ENCODE measurements at regions not wholly inside any gene's neighbourhood (a gene's known extent, or its start where the extent isn't known, plus 50 kb on each side); places are given as distances from the start of the nearest gene placed in this dataset.

DNA sequence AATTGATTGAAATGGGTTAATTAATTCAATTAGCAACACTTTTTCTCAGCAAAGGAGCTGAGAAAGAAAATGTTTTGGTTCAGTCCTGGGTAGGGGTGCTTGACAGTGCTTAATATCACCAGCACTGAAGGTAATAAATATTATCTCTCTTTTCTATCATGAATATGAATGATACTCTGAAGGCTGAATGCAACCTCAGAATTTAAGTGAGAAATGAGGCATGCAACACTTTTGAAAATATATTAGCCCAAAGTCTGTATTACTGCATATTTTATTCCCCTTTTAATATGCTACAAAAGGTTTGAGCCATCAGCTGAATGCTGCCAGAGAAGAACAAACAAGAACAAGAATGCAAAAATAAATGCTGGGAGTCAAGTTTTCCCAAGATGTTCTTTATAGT lies 52.0 kb upstream of the SAMSN1 start:
- Histone ChIP-seq H3K36me3 (ENCODE audit: control insufficient read depth in 2 of 2, insufficient read depth in 1 of 2, low read length in 2 of 2) (no peaks in the 10 kb centered on the region), H3K4me3 (ENCODE audit: low read depth, low read length) (no peak overlapping the region), H3K27ac (ENCODE audit: extremely low read depth, low read depth, low read length) (no peak overlapping the region), H3K9me3 (ENCODE audit: control insufficient read depth, insufficient read depth, low read depth, low read length) (no peaks in the 10 kb centered on the region), H3K4me1 (ENCODE audit: control insufficient read depth, insufficient read depth, low read length) (no peaks in the 10 kb centered on the region)
- POLR2A ChIA-PET = no interaction called here
- no peak for TF ChIP-seq ZFP3 (tag by site-specific recombination; IDR thresholded peaks at IDR 0.05; ENCODE audit: low read depth)
- TF ChIP-seq GFI1B (tag by site-specific recombination; IDR thresholded peaks at IDR 0.05) = no peak
- no peak for TF ChIP-seq GLI2 (tag by site-specific recombination; IDR thresholded peaks at IDR 0.05; ENCODE audit: borderline replicate concordance, low read depth)
- TF ChIP-seq, protein P1, sequence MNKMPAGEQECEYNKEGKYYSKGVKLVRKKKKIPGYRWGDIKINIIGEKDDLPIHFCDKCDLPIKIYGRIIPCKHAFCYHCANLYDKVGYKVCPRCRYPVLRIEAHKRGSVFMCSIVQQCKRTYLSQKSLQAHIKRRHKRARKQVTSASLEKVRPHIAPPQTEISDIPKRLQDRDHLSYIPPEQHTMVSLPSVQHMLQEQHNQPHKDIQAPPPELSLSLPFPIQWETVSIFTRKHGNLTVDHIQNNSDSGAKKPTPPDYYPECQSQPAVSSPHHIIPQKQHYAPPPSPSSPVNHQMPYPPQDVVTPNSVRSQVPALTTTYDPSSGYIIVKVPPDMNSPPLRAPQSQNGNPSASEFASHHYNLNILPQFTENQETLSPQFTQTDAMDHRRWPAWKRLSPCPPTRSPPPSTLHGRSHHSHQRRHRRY (tag by site-specific recombination; IDR thresholded peaks at IDR 0.05) = no peak
- no peak for TF ChIP-seq ZNF747 (tag by site-specific recombination; IDR thresholded peaks at IDR 0.05)
- TF ChIP-seq ZNF549 (tag by site-specific recombination; IDR thresholded peaks at IDR 0.05) = no peak
- TF ChIP-seq ZNF354C (tag by site-specific recombination; IDR thresholded peaks at IDR 0.05; ENCODE audit: borderline replicate concordance, low read depth) = no peak
- TF ChIP-seq, protein P2, sequence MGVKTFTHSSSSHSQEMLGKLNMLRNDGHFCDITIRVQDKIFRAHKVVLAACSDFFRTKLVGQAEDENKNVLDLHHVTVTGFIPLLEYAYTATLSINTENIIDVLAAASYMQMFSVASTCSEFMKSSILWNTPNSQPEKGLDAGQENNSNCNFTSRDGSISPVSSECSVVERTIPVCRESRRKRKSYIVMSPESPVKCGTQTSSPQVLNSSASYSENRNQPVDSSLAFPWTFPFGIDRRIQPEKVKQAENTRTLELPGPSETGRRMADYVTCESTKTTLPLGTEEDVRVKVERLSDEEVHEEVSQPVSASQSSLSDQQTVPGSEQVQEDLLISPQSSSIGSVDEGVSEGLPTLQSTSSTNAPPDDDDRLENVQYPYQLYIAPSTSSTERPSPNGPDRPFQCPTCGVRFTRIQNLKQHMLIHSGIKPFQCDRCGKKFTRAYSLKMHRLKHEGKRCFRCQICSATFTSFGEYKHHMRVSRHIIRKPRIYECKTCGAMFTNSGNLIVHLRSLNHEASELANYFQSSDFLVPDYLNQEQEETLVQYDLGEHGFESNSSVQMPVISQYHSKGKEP (tag by site-specific recombination; IDR thresholded peaks at IDR 0.05) = no peak
- TF ChIP-seq, protein P3, sequence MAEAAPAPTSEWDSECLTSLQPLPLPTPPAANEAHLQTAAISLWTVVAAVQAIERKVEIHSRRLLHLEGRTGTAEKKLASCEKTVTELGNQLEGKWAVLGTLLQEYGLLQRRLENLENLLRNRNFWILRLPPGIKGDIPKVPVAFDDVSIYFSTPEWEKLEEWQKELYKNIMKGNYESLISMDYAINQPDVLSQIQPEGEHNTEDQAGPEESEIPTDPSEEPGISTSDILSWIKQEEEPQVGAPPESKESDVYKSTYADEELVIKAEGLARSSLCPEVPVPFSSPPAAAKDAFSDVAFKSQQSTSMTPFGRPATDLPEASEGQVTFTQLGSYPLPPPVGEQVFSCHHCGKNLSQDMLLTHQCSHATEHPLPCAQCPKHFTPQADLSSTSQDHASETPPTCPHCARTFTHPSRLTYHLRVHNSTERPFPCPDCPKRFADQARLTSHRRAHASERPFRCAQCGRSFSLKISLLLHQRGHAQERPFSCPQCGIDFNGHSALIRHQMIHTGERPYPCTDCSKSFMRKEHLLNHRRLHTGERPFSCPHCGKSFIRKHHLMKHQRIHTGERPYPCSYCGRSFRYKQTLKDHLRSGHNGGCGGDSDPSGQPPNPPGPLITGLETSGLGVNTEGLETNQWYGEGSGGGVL (tag by site-specific recombination; IDR thresholded peaks at IDR 0.05) = no peak
- TF ChIP-seq ZNF560 (tag by site-specific recombination; IDR thresholded peaks at IDR 0.05; ENCODE audit: borderline replicate concordance) = no peak
- TF ChIP-seq ZFHX2 (tag by site-specific recombination; conservative IDR thresholded peaks at IDR 0.05) = no peak
- no peak for TF ChIP-seq ZNF473 (tag by site-specific recombination; IDR thresholded peaks at IDR 0.05)
- no peak for TF ChIP-seq ZNF677 (tag by site-specific recombination; IDR thresholded peaks at IDR 0.05)
- TF ChIP-seq, protein P4, sequence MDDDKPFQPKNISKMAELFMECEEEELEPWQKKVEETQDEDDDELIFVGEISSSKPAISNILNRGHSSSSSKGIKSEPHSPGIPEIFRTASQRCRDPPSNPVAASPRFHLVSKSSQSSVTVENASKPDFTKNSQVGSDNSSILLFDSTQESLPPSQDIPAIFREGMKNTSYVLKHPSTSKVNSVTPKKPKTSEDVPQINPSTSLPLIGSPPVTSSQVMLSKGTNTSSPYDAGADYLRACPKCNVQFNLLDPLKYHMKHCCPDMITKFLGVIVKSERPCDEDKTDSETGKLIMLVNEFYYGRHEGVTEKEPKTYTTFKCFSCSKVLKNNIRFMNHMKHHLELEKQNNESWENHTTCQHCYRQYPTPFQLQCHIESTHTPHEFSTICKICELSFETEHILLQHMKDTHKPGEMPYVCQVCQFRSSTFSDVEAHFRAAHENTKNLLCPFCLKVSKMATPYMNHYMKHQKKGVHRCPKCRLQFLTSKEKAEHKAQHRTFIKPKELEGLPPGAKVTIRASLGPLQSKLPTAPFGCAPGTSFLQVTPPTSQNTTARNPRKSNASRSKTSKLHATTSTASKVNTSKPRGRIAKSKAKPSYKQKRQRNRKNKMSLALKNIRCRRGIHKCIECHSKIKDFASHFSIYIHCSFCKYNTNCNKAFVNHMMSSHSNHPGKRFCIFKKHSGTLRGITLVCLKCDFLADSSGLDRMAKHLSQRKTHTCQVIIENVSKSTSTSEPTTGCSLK (tag by site-specific recombination; IDR thresholded peaks at IDR 0.05) = no peak
- TF ChIP-seq ZNF785 (tag by site-specific recombination; IDR thresholded peaks at IDR 0.05) = no peak
- TF ChIP-seq ZNF274 (IDR thresholded peaks at IDR 0.05; ENCODE audit: low read length) = no peak
- no peak for TF ChIP-seq ZNF274 (tag by site-specific recombination; IDR thresholded peaks at IDR 0.05; ENCODE audit: borderline replicate concordance)
- TF ChIP-seq, protein P5, sequence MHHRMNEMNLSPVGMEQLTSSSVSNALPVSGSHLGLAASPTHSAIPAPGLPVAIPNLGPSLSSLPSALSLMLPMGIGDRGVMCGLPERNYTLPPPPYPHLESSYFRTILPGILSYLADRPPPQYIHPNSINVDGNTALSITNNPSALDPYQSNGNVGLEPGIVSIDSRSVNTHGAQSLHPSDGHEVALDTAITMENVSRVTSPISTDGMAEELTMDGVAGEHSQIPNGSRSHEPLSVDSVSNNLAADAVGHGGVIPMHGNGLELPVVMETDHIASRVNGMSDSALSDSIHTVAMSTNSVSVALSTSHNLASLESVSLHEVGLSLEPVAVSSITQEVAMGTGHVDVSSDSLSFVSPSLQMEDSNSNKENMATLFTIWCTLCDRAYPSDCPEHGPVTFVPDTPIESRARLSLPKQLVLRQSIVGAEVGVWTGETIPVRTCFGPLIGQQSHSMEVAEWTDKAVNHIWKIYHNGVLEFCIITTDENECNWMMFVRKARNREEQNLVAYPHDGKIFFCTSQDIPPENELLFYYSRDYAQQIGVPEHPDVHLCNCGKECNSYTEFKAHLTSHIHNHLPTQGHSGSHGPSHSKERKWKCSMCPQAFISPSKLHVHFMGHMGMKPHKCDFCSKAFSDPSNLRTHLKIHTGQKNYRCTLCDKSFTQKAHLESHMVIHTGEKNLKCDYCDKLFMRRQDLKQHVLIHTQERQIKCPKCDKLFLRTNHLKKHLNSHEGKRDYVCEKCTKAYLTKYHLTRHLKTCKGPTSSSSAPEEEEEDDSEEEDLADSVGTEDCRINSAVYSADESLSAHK (tag by site-specific recombination; IDR thresholded peaks at IDR 0.05) = no peak
- no peak for TF ChIP-seq MYNN (tag by site-specific recombination; IDR thresholded peaks at IDR 0.05; ENCODE audit: borderline replicate concordance)
- TF ChIP-seq ZNF16 (tag by site-specific recombination; IDR thresholded peaks at IDR 0.05; ENCODE audit: low read depth) = no peak
- no peak for TF ChIP-seq ZNF19 (tag by site-specific recombination; IDR thresholded peaks at IDR 0.05; ENCODE audit: low read depth)
- CTCF ChIA-PET = interaction anchor here (0.6 kb wide), 1 partner anchor 366 kb away, joined by 3 read pairs; no protein-coding TSS in a partner anchor
